ENCODE measurements at regions not wholly inside any gene's neighbourhood (a gene's known extent, or its start where the extent isn't known, plus 50 kb on each side); places are given as distances from the start of the nearest gene placed in this dataset.

- no peak for TF ChIP-seq USF1 (IDR thresholded peaks at IDR 0.05)
- TF ChIP-seq TEAD4 (IDR thresholded peaks at IDR 0.05): no peak
- TF ChIP-seq EP300 (IDR thresholded peaks at IDR 0.05; ENCODE audit: borderline replicate concordance): no peak
Observed at GRCh38 chr20:6953611-6954010, 186.1 kb downstream of the BMP2 start.
